Thyroid gland (tissue), 4 donors: ENCODE measurements at regions not wholly inside any gene's neighbourhood (a gene's known extent, or its start where the extent isn't known, plus 50 kb on each side); places are given as distances from the start of the nearest gene placed in this dataset.

Source experiments
- POLR2A ChIP-seq, 2 donors: fragments of 450-650 bp; IDR thresholded peaks; one replicate each; pipeline ENCODE4 v1.6.1; 2017; ENCODE audit warnings: antibody characterized with exemption in 2 of 2, mild to moderate bottlenecking in 2 of 2, moderate library complexity in 1 of 2
- TF ChIP-seq, protein P1 (sequence below), 6 experiments: fragments of 200-600 bp in 3 of 6; fragments of 450-650 bp in 3 of 6; sonication (generic) in 3 of 6; IDR thresholded peaks; one replicate each; pipeline ENCODE4 v1.5.1; 2016 to 2019; ENCODE audit warnings: antibody characterized with exemption in 6 of 6, mild to moderate bottlenecking in 2 of 6, inconsistent platforms in 1 of 6, moderate library complexity in 1 of 6

DNA sequence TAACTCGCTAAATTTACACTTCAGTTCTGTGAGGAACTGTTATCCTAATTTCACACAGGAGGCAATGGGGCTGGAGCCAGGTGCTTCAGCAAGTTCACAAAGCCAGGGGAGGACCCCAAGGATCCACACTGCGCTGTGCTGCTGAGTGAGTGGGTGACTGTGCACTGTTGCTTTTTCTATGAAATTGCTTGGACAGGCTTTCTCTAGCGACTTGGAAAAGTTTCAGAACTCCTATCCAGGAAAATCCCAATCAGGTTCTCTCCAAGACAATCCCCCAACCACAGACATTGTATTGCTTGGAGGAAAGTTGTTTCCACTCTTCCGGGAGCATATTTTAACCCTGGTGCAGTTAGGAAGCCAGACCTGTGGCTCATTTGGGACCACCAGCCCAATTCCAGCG, 175.9 kb upstream of the CST7 start:
- TF ChIP-seq, protein P1, sequence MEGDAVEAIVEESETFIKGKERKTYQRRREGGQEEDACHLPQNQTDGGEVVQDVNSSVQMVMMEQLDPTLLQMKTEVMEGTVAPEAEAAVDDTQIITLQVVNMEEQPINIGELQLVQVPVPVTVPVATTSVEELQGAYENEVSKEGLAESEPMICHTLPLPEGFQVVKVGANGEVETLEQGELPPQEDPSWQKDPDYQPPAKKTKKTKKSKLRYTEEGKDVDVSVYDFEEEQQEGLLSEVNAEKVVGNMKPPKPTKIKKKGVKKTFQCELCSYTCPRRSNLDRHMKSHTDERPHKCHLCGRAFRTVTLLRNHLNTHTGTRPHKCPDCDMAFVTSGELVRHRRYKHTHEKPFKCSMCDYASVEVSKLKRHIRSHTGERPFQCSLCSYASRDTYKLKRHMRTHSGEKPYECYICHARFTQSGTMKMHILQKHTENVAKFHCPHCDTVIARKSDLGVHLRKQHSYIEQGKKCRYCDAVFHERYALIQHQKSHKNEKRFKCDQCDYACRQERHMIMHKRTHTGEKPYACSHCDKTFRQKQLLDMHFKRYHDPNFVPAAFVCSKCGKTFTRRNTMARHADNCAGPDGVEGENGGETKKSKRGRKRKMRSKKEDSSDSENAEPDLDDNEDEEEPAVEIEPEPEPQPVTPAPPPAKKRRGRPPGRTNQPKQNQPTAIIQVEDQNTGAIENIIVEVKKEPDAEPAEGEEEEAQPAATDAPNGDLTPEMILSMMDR (IDR thresholded peaks at IDR 0.05), result no peak
- no peak for TF ChIP-seq POLR2A (IDR thresholded peaks at IDR 0.05)
